Kidney (tissue), 13 donors: ENCODE measurements at regions not wholly inside any gene's neighbourhood (a gene's known extent, or its start where the extent isn't known, plus 50 kb on each side); places are given as distances from the start of the nearest gene placed in this dataset.

Source experiments
- DNase-seq, 5 donors: peaks; one replicate each; pipeline ENCODE4 v3.0.0-alpha.2; 2013 to 2020
- FAIRE-seq: peaks from 2 replicates; lab custom pipeline; 2012; peaks lifted over from hg19 to GRCh38; lab: Jason Lieb, UNC
- H3K27ac ChIP-seq, 2 donors: one replicate each; pipeline ENCODE4 v1.7.0; 2013; ENCODE audit warnings: low read depth in 2 of 2, low read length in 2 of 2, inconsistent platforms in 1 of 2
- H3K27me3 ChIP-seq: one replicate; pipeline ENCODE4 v1.7.1; 2013; ENCODE audit warnings: low read length, inconsistent platforms; ENCODE audit not compliant: control insufficient read depth, insufficient read depth
- H3K36me3 ChIP-seq, 3 donors: one replicate each; pipeline versions ENCODE4 v1.7.0 to v1.7.1; 2013; ENCODE audit warnings: low read length in 3 of 3, control low read depth in 1 of 3, inconsistent platforms in 1 of 3; ENCODE audit not compliant: insufficient read depth in 3 of 3, control insufficient read depth in 2 of 3
- H3K4me1 ChIP-seq, 3 donors: one replicate each; pipeline versions ENCODE4 v1.7.0 to v1.7.1; 2013; ENCODE audit warnings: low read length in 3 of 3, inconsistent platforms in 1 of 3, low read depth in 1 of 3; ENCODE audit not compliant: control insufficient read depth in 2 of 3, insufficient read depth in 2 of 3
- H3K4me3 ChIP-seq, 3 donors: one replicate each; pipeline versions ENCODE4 v1.7.0 to v1.8.1; 2013; ENCODE audit warnings: low read length in 3 of 3, control low read depth in 1 of 3, inconsistent platforms in 1 of 3
- H3K9ac ChIP-seq, 3 donors: one replicate each; pipeline versions ENCODE4 v1.7.0 to v1.7.1; 2013; ENCODE audit warnings: low read length in 3 of 3, control low read depth in 1 of 3, inconsistent platforms in 1 of 3
- H3K9me3 ChIP-seq, 3 donors: one replicate each; pipeline versions ENCODE4 v1.7.0 to v1.7.1; 2013; ENCODE audit warnings: low read length in 3 of 3, control low read depth in 1 of 3, inconsistent platforms in 1 of 3; ENCODE audit not compliant: control insufficient read depth in 2 of 3, insufficient read depth in 1 of 3
- CTCF ChIP-seq: IDR thresholded peaks from 3 replicates; pipeline ENCODE4 v1.5.1; 2012; ENCODE audit warnings: mild to moderate bottlenecking, moderate library complexity, borderline replicate concordance; ENCODE audit not compliant: insufficient read depth; ENCODE audit errors: extremely low read depth
- intact Hi-C: fragments of 100-400 bp; cut with DNase I; formaldehyde crosslinking; loops from one replicate; pipeline ENCODE4 v1.11.1; 2022
- donor health status: control.
- donor health status: control.
- donor health status: control.
- donor health status: control.
- donor health status: control.
- donor health status: DM: yes; HTN: yes; CAD: no.
- donor health status: Normal renal cell carcinoma (clear cell type).

- DNase-seq (no peak), FAIRE-seq (no peak)
- Histone ChIP-seq H3K36me3 (no peaks in the 10 kb centered on the region), H3K4me1 (no peaks in the 10 kb centered on the region), H3K27me3 (peaks cover 9% of the 10 kb centered on the region), H3K4me3 (no peak overlapping the region), H3K9ac (no peak overlapping the region), H3K27ac (no peak overlapping the region), H3K9me3 (no peaks in the 10 kb centered on the region)
- intact Hi-C loops, result no loop called here
- TF ChIP-seq CTCF, result no peak
Observed at GRCh38 chrX:39401483-39402110, 600.3 kb downstream of the MID1IP1 start.

GRCh38 chrX:39402158-39402557 is 600.9 kb downstream of the MID1IP1 start:
- TF ChIP-seq CTCF, result no peak
- no peaks in the 10 kb centered on the region for H3K4me1 ChIP-seq
- DNase-seq (no peak), FAIRE-seq (no peak)
- H3K27ac ChIP-seq, result no peak overlapping the region
- no peak overlapping the region for H3K4me3 ChIP-seq
- no peaks in the 10 kb centered on the region for H3K36me3 ChIP-seq
- intact Hi-C loops, result no loop called here
- H3K27me3 ChIP-seq, result peaks cover 9% of the 10 kb centered on the region
- no peak overlapping the region for H3K9ac ChIP-seq
- no peaks in the 10 kb centered on the region for H3K9me3 ChIP-seq

- no peak for TF ChIP-seq CTCF
- Histone ChIP-seq H3K9me3 (no peaks in the 10 kb centered on the region), H3K27ac (no peak overlapping the region), H3K4me3 (no peak overlapping the region), H3K27me3 (peaks cover 11% of the 10 kb centered on the region), H3K36me3 (no peaks in the 10 kb centered on the region), H3K4me1 (no peaks in the 10 kb centered on the region), H3K9ac (no peak overlapping the region)
- FAIRE-seq (peak; percentile 21), DNase-seq (no peak)
- intact Hi-C loops, result no loop called here
Observed at GRCh38 chrX:39406799-39407198, 605.5 kb downstream of the MID1IP1 start.
